ENCODE measurements at regions not wholly inside any gene's neighbourhood (a gene's known extent, or its start where the extent isn't known, plus 50 kb on each side); places are given as distances from the start of the nearest gene placed in this dataset.

DNA sequence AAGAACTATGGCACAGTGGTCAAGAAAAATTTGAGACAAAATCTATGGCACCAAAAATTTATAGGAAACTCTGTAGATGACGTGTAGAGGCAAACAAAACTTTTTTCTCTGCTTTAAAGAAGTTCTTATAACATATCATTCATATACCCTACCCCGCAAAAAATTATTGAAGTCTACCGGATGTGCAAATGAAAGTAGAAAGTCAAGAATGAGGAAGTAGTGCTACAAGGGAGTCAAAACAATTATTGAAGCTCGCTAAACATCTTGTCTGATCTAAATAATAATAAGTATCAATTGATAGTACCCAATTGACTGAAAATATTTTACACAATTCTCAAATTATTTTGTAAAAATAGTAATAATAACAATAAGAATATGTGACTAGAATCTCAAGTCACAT, 398.5 kb downstream of the TAF11L14 start:
- Histone ChIP-seq H3K4me3 (ENCODE audit: low read depth, low read length) (no peak overlapping the region), H3K4me1 (ENCODE audit: control insufficient read depth, insufficient read depth, low read length) (no peaks in the 10 kb centered on the region), H3K9me3 (ENCODE audit: control insufficient read depth, insufficient read depth, low read depth, low read length) (no peaks in the 10 kb centered on the region), H3K27ac (ENCODE audit: extremely low read depth, low read depth, low read length) (no peak overlapping the region), H3K36me3 (ENCODE audit: control insufficient read depth in 2 of 2, insufficient read depth in 1 of 2, low read length in 2 of 2) (no peaks in the 10 kb centered on the region)
- ChIA-PET POLR2A (no interaction called here), CTCF (no interaction called here)
- TF ChIP-seq GFI1B (tag by site-specific recombination; IDR thresholded peaks at IDR 0.05) (no peak), KLF17 (tag by site-specific recombination; IDR thresholded peaks at IDR 0.05) (no peak), ZNF530 (tag by site-specific recombination; IDR thresholded peaks at IDR 0.05; ENCODE audit: low read depth) (no peak), ZNF24 (tag by site-specific recombination; IDR thresholded peaks at IDR 0.05) (no peak), SETDB1 (IDR thresholded peaks at IDR 0.05; ENCODE audit: insufficient read length, low read length) (no peak), ZNF837 (tag by site-specific recombination; IDR thresholded peaks at IDR 0.05) (no peak), ZNF501 (tag by site-specific recombination; IDR thresholded peaks at IDR 0.05) (no peak), ZNF521 (tag by site-specific recombination; IDR thresholded peaks at IDR 0.05) (no peak), ZNF211 (tag by site-specific recombination; IDR thresholded peaks at IDR 0.05; ENCODE audit: low read depth) (no peak), ZNF768 (tag by site-specific recombination; IDR thresholded peaks at IDR 0.05) (no peak), HOXA7 (CRISPR knock-in tag; IDR thresholded peaks at IDR 0.05; ENCODE audit: borderline replicate concordance) (no peak), FEZF1 (tag by site-specific recombination; IDR thresholded peaks at IDR 0.05) (no peak), ZNF423 (tag by site-specific recombination; IDR thresholded peaks at IDR 0.05) (no peak), WT1 (tag by site-specific recombination; IDR thresholded peaks at IDR 0.05) (no peak)
- TF ChIP-seq, protein P1, sequence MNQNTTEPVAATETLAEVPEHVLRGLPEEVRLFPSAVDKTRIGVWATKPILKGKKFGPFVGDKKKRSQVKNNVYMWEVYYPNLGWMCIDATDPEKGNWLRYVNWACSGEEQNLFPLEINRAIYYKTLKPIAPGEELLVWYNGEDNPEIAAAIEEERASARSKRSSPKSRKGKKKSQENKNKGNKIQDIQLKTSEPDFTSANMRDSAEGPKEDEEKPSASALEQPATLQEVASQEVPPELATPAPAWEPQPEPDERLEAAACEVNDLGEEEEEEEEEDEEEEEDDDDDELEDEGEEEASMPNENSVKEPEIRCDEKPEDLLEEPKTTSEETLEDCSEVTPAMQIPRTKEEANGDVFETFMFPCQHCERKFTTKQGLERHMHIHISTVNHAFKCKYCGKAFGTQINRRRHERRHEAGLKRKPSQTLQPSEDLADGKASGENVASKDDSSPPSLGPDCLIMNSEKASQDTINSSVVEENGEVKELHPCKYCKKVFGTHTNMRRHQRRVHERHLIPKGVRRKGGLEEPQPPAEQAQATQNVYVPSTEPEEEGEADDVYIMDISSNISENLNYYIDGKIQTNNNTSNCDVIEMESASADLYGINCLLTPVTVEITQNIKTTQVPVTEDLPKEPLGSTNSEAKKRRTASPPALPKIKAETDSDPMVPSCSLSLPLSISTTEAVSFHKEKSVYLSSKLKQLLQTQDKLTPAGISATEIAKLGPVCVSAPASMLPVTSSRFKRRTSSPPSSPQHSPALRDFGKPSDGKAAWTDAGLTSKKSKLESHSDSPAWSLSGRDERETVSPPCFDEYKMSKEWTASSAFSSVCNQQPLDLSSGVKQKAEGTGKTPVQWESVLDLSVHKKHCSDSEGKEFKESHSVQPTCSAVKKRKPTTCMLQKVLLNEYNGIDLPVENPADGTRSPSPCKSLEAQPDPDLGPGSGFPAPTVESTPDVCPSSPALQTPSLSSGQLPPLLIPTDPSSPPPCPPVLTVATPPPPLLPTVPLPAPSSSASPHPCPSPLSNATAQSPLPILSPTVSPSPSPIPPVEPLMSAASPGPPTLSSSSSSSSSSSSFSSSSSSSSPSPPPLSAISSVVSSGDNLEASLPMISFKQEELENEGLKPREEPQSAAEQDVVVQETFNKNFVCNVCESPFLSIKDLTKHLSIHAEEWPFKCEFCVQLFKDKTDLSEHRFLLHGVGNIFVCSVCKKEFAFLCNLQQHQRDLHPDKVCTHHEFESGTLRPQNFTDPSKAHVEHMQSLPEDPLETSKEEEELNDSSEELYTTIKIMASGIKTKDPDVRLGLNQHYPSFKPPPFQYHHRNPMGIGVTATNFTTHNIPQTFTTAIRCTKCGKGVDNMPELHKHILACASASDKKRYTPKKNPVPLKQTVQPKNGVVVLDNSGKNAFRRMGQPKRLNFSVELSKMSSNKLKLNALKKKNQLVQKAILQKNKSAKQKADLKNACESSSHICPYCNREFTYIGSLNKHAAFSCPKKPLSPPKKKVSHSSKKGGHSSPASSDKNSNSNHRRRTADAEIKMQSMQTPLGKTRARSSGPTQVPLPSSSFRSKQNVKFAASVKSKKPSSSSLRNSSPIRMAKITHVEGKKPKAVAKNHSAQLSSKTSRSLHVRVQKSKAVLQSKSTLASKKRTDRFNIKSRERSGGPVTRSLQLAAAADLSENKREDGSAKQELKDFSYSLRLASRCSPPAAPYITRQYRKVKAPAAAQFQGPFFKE (tag by site-specific recombination; IDR thresholded peaks at IDR 0.05; ENCODE audit: borderline replicate concordance): no peak
- TF ChIP-seq, protein P2, sequence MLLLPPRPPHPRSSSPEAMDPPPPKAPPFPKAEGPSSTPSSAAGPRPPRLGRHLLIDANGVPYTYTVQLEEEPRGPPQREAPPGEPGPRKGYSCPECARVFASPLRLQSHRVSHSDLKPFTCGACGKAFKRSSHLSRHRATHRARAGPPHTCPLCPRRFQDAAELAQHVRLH (tag by site-specific recombination; IDR thresholded peaks at IDR 0.05): no peak
- TF ChIP-seq, protein P3, sequence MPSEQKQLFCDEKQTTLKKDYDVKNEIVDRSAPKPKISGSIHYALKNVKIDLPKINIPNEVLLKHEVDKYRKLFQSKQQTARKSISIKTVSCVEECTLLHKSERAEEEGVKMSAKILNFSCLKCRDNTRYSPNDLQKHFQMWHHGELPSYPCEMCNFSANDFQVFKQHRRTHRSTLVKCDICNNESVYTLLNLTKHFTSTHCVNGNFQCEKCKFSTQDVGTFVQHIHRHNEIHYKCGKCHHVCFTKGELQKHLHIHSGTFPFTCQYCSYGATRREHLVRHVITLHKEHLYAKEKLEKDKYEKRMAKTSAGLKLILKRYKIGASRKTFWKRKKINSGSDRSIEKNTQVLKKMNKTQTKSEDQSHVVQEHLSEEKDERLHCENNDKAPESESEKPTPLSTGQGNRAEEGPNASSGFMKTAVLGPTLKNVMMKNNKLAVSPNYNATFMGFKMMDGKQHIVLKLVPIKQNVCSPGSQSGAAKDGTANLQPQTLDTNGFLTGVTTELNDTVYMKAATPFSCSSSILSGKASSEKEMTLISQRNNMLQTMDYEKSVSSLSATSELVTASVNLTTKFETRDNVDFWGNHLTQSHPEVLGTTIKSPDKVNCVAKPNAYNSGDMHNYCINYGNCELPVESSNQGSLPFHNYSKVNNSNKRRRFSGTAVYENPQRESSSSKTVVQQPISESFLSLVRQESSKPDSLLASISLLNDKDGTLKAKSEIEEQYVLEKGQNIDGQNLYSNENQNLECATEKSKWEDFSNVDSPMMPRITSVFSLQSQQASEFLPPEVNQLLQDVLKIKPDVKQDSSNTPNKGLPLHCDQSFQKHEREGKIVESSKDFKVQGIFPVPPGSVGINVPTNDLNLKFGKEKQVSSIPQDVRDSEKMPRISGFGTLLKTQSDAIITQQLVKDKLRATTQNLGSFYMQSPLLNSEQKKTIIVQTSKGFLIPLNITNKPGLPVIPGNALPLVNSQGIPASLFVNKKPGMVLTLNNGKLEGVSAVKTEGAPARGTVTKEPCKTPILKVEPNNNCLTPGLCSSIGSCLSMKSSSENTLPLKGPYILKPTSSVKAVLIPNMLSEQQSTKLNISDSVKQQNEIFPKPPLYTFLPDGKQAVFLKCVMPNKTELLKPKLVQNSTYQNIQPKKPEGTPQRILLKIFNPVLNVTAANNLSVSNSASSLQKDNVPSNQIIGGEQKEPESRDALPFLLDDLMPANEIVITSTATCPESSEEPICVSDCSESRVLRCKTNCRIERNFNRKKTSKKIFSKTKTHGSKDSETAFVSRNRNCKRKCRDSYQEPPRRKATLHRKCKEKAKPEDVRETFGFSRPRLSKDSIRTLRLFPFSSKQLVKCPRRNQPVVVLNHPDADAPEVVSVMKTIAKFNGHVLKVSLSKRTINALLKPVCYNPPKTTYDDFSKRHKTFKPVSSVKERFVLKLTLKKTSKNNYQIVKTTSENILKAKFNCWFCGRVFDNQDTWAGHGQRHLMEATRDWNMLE (tag by site-specific recombination; conservative IDR thresholded peaks at IDR 0.05; ENCODE audit: low read depth): no peak

Data from HEK293 (cell line).